Neural progenitor cell (in vitro differentiated cells): ENCODE measurements at regions not wholly inside any gene's neighbourhood (a gene's known extent, or its start where the extent isn't known, plus 50 kb on each side); places are given as distances from the start of the nearest gene placed in this dataset.

ENCODE experiments used
- DNase-seq: peaks from one replicate; pipeline ENCODE4 v3.0.0-alpha.2; 2016; ENCODE audit warnings: low spot score
- H2AFZ ChIP-seq: fragments of 200-600 bp; sonication (generic); replicated peaks from 2 replicates; pipeline ENCODE4 v1.6.1; 2016; ENCODE audit warnings: antibody characterized with exemption
- H3F3A ChIP-seq: fragments of 200-600 bp; sonication (generic); 2 replicates; pipeline ENCODE4 v1.6.1; 2016; ENCODE audit warnings: antibody characterized with exemption, low read depth
- H3K27ac ChIP-seq: fragments of 200-600 bp; sonication (generic); 2 replicates; pipeline ENCODE4 v1.5.1; 2016; ENCODE audit warnings: mild to moderate bottlenecking
- H3K27me3 ChIP-seq: fragments of 200-600 bp; sonication (generic); 2 replicates; pipeline ENCODE4 v1.6.1; 2016; ENCODE audit warnings: mild to moderate bottlenecking, moderate library complexity
- H3K36me3 ChIP-seq: fragments of 200-600 bp; sonication (generic); 2 replicates; pipeline ENCODE4 v1.5.1; 2016
- H3K4me1 ChIP-seq: fragments of 200-600 bp; sonication (generic); 2 replicates; pipeline ENCODE4 v1.6.1; 2016; ENCODE audit warnings: mixed run types
- H3K4me2 ChIP-seq: fragments of 200-600 bp; sonication (generic); 2 replicates; pipeline ENCODE4 v1.6.1; 2016
- H3K4me3 ChIP-seq: fragments of 200-600 bp; sonication (generic); 2 replicates; pipeline ENCODE4 v1.5.1; 2016
- H3K79me2 ChIP-seq: fragments of 200-600 bp; sonication (generic); 2 replicates; pipeline ENCODE4 v1.6.1; 2016; ENCODE audit warnings: low read depth
- H3K9ac ChIP-seq: fragments of 200-600 bp; sonication (generic); 2 replicates; pipeline ENCODE4 v1.6.1; 2016
- H3K9me3 ChIP-seq: fragments of 200-600 bp; sonication (generic); 2 replicates; pipeline ENCODE4 v1.5.1; 2016; ENCODE audit warnings: low read depth
- H4K20me1 ChIP-seq: fragments of 200-600 bp; sonication (generic); 2 replicates; pipeline ENCODE4 v1.6.1; 2016; ENCODE audit warnings: low read depth
- H3K27ac Mint-ChIP-seq: 3 replicates; pipeline ENCODE4 v1.8.0; 2021; ENCODE audit warnings: mixed read lengths
- H3K27me3 Mint-ChIP-seq: 2 replicates; pipeline ENCODE4 v1.8.0; 2022; ENCODE audit warnings: low read depth, mild to moderate bottlenecking, inconsistent platforms, moderate library complexity, mixed read lengths; ENCODE audit not compliant: insufficient read depth
- H3K36me3 Mint-ChIP-seq: 3 replicates; pipeline ENCODE4 v1.8.0; 2021; ENCODE audit warnings: mixed read lengths
- H3K4me1 Mint-ChIP-seq: 3 replicates; pipeline ENCODE4 v1.8.0; 2021; ENCODE audit warnings: mixed read lengths
- H3K4me3 Mint-ChIP-seq: 3 replicates; pipeline ENCODE4 v1.8.0; 2021; ENCODE audit warnings: mild to moderate bottlenecking, moderate library complexity, mixed read lengths
- H3K9me3 Mint-ChIP-seq: 3 replicates; pipeline ENCODE4 v1.8.0; 2020; ENCODE audit warnings: mixed read lengths
- EZH2 ChIP-seq: fragments of 200-600 bp; sonication (generic); IDR thresholded peaks from 2 replicates; pipeline ENCODE4 v1.6.1; 2017; ENCODE audit warnings: antibody characterized with exemption, mild to moderate bottlenecking, moderate library complexity
- EZH2phosphoT487 ChIP-seq: fragments of 200-600 bp; sonication (generic); IDR thresholded peaks from 2 replicates; pipeline ENCODE4 v1.6.1; 2017; ENCODE audit warnings: antibody characterized with exemption
- TF ChIP-seq, protein P1 (sequence below): fragments of 200-600 bp; sonication (generic); IDR thresholded peaks from 2 replicates; pipeline ENCODE4 v1.5.1; 2017; ENCODE audit warnings: antibody characterized with exemption, mild to moderate bottlenecking

DNA sequence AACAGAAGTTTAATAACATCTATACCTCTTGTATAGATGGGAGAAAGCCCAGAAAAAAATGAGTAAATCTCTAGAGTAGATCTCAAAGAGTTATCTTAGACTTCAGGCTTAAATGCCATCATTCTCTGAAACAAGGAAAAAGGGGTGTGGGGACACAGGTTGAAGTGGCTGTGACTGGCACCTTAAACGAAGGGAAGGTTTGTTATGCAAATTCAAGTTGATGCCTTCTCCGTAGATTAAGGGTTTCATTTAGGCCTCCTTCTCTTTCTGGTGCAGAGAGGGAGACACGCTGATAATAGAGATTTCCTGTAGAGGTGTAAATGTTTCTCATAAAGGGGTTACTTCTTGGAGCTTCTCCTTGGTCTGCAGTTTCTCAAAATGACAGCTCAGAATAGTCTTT is 252.1 kb downstream of the CD83 start:
- no peaks in the 10 kb centered on the region for H3K27me3 ChIP-seq
- no peaks in the 10 kb centered on the region for H3K79me2 ChIP-seq
- no peak overlapping the region for H3K4me3 ChIP-seq
- no peaks in the 10 kb centered on the region for H3K36me3 Mint-ChIP-seq
- no peak overlapping the region for H3K27ac Mint-ChIP-seq
- H3K9me3 Mint-ChIP-seq, result peaks cover 12% of the 10 kb centered on the region
- TF ChIP-seq, protein P1, sequence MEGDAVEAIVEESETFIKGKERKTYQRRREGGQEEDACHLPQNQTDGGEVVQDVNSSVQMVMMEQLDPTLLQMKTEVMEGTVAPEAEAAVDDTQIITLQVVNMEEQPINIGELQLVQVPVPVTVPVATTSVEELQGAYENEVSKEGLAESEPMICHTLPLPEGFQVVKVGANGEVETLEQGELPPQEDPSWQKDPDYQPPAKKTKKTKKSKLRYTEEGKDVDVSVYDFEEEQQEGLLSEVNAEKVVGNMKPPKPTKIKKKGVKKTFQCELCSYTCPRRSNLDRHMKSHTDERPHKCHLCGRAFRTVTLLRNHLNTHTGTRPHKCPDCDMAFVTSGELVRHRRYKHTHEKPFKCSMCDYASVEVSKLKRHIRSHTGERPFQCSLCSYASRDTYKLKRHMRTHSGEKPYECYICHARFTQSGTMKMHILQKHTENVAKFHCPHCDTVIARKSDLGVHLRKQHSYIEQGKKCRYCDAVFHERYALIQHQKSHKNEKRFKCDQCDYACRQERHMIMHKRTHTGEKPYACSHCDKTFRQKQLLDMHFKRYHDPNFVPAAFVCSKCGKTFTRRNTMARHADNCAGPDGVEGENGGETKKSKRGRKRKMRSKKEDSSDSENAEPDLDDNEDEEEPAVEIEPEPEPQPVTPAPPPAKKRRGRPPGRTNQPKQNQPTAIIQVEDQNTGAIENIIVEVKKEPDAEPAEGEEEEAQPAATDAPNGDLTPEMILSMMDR, result no peak
- TF ChIP-seq EZH2phosphoT487, result no peak
- no peak for TF ChIP-seq EZH2
- no peak overlapping the region for H3K27ac ChIP-seq
- no peak overlapping the region for H3K9ac ChIP-seq
- no peaks in the 10 kb centered on the region for H3K4me1 Mint-ChIP-seq
- H3K27me3 Mint-ChIP-seq, result peaks cover 4% of the 10 kb centered on the region
- H3F3A ChIP-seq, result no peaks in the 10 kb centered on the region
- no peak overlapping the region for H3K4me2 ChIP-seq
- no peaks in the 10 kb centered on the region for H3K36me3 ChIP-seq
- H3K9me3 ChIP-seq, result no peaks in the 10 kb centered on the region
- H3K4me1 ChIP-seq, result peaks cover 10% of the 10 kb centered on the region
- H2AFZ ChIP-seq, result no peak overlapping the region
- H4K20me1 ChIP-seq, result no peaks in the 10 kb centered on the region
- DNase-seq, result no peak
- H3K4me3 Mint-ChIP-seq, result no peak overlapping the region

DNA sequence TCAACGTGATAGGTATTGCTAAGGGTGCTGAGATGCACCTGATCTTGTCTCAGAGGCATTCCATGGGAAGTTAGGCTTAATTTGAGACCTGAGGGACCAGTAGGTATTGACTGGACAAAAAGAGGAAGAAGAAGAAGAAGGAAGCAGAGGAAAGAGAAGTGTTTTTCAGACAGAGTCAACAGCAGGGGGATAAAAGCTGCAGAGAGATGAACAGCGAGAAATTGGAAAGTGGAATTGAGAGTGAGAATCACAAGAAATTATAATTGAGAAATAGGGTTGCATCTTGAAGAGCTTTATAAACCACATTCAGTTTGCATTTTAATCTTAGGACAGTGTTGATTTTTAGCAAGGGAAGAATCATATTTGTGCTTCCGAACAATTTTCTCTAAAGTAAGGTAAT is 254.0 kb downstream of the CD83 start:
- no peak overlapping the region for H3K4me2 ChIP-seq
- no peaks in the 10 kb centered on the region for H4K20me1 ChIP-seq
- H3K36me3 ChIP-seq, result no peaks in the 10 kb centered on the region
- no peak overlapping the region for H3K27ac ChIP-seq
- no peak overlapping the region for H3K4me3 ChIP-seq
- Mint-ChIP-seq H3K9me3 (peaks cover 12% of the 10 kb centered on the region), H3K4me3 (no peak overlapping the region), H3K27ac (no peak overlapping the region), H3K27me3 (peaks cover 5% of the 10 kb centered on the region), H3K36me3 (no peaks in the 10 kb centered on the region), H3K4me1 (no peaks in the 10 kb centered on the region)
- no peak for DNase-seq
- H3F3A ChIP-seq, result no peaks in the 10 kb centered on the region
- H3K27me3 ChIP-seq, result no peaks in the 10 kb centered on the region
- no peaks in the 10 kb centered on the region for H3K9me3 ChIP-seq
- TF ChIP-seq EZH2phosphoT487, result no peak
- TF ChIP-seq, protein P1, result no peak
- no peak for TF ChIP-seq EZH2
- no peak overlapping the region for H2AFZ ChIP-seq
- H3K9ac ChIP-seq, result no peak overlapping the region
- H3K4me1 ChIP-seq, result peaks cover 10% of the 10 kb centered on the region
- no peaks in the 10 kb centered on the region for H3K79me2 ChIP-seq

DNA sequence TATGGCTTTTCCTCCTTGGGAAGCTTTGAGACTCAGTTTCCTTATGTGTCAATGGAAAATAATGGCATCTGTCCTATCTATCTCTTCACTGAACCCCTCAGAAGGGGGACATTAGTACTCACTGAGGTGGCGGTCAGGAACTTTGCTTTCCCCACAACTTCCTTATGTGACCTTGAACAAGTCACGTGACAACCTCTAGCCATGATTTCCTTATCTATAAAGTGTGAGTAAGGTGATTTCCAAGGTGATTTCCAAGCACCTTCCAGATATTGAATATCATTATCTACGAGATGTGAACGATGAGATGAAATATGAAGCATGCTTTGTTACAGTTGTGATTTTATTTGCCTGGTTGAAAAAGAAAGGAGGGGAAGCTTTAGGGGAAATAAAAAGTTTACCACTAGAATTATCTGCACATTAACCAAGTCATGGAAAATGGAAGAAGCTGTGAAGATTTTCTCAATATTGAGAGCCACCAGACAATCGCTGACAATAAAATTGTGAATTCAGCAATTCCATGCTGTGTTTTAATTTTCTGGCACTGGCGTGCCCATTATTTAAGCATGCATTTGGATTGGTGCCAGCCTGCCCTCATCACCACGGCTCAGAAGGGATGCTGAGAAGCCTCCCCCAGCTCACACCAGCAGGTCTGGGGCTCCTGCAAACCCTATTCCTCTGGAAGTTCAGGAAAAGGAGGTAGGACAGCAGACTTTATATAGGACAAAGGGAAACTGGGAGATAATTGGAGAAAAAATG is 255.3 kb downstream of the CD83 start:
- Histone ChIP-seq H3K9ac (no peak overlapping the region), H2AFZ (no peak overlapping the region), H3K27me3 (no peaks in the 10 kb centered on the region), H3K36me3 (no peaks in the 10 kb centered on the region), H3F3A (no peaks in the 10 kb centered on the region), H3K27ac (no peak overlapping the region), H3K9me3 (no peaks in the 10 kb centered on the region), H3K79me2 (no peaks in the 10 kb centered on the region), H3K4me2 (no peak overlapping the region), H3K4me1 (peaks cover 3% of the 10 kb centered on the region), H3K4me3 (no peak overlapping the region), H4K20me1 (no peaks in the 10 kb centered on the region)
- Mint-ChIP-seq H3K36me3 (no peaks in the 10 kb centered on the region), H3K27me3 (peaks cover 5% of the 10 kb centered on the region), H3K9me3 (peaks cover 12% of the 10 kb centered on the region), H3K27ac (no peak overlapping the region), H3K4me1 (peaks cover 3% of the 10 kb centered on the region), H3K4me3 (no peak overlapping the region)
- no peak for TF ChIP-seq EZH2phosphoT487
- TF ChIP-seq, protein P1, result no peak
- no peak for TF ChIP-seq EZH2
- DNase-seq, result no peak
